GM19238 (cell line): ENCODE measurements at regions not wholly inside any gene's neighbourhood (a gene's known extent, or its start where the extent isn't known, plus 50 kb on each side); places are given as distances from the start of the nearest gene placed in this dataset.
"Not testable (repeated sequence)": the region's sequence is repeated elsewhere in the genome, so short reads cannot be mapped to it uniquely, and the experiment has no call there.

Experiments
- DNase-seq: peaks from one replicate; pipeline ENCODE4 v3.0.0; 2011; ENCODE audit warnings: low spot score; ENCODE audit not compliant: insufficient read length

DNA sequence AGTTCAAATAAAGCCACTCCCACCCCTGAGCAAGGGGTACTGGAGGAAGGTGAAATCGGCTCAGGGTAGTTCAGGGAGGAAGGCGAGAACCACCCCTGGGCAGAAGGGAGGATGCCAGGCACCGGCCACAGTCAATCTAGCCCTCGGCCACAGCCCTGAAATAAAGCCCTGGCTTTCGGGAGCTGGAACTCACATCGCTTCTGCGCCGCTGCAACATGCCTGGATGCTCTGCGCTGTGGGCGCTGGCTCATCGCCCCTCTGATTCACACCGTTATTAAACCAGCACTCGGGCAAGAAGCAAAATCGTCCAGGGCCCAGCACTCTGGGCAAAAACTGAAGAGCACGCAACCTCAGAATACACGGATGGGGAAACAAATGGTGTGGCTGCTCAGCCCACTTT is 136.9 kb upstream of the RREB1 start:
- DNase-seq, result no peak

DNA sequence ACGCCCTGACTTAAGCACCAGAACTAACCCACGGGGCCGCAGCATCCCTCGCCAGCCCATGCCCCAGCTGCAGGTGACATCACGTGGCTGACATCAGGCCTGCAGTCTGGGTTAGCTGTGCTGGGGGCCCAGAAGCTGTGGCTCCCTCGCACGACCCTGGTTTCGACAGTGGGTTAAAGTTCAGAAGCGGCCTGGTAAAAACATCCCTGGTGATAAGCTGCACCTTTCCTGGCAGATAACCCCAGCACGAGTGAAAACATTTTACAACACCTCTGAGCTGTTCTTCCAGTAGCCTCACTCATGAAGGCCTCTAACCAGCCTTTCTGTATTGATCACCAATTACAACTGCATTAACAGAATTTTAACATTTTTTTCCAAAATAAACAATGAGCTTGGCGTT is 136.4 kb upstream of the RREB1 start:
- no peak for DNase-seq

DNA sequence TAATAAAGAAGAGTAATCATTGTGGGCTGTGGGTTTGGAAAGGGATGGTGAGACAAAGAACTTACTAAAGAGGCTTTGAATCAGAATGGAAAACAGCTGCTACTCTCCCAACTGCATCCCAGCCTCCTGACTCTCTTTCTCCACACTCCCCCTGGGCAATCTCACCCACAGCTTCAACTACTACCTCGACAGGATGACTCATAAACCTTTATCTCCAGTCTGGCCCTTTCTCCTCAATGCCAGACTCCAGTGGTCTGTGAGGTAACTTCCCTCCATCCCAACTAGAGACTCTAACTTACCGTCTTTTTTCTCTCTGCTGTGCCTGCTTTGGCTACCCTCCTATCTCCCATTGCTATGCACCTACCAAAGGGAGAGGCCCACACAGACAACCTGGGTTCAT is 135.3 kb upstream of the RREB1 start:
- DNase-seq, result no peak

DNA sequence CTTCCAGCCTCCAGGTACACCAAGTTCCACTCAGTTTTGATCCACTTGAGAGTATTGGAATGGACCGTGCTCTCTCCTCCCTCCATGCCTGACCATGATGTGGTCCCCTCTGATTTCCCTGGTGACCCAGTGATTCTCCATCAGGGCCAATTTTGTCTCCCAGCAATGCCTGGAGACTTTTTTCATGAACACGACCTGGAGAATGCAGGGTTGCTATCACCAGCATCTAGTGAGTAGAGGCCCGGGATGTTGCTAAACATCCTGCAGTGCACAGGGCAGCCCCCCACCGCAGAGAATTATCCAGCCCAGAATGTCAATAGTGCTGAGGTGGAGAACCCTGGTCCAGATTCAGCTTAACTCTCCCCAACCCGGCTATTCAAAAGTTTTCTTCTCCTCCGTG is 134.0 kb upstream of the RREB1 start:
- DNase-seq, result no peak

DNA sequence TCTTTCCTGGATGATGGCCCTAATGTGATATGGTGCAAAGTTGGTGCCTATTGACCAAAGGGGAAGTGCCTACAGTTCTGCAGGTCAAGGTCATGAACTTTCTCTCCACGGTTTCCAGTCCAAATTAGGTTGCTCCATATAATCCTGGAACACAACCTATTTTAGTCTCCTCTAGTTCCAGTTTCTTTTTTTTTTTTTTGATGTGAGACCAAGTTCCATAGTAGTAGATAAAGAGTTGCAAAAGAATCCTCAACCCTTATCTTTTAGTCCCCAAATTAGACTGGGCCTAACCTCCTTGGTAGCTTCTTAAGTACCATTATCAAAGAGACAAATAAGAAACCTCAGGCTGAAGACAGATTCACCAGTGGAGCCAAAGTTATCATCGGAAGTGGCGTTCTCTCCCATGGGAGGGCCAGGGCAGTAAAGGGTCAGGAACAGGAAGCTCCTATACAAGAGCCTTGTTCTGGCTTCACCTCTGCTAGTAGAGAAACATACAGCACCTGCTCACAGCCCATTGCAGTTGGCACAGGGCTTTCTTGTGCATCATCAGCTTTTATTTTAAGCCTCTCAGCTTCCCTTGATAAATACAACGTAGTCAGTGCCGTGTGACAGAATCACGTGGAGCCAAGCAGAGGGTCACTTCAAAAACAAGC is 132.2 kb upstream of the RREB1 start:
- DNase-seq, result no peak

DNA sequence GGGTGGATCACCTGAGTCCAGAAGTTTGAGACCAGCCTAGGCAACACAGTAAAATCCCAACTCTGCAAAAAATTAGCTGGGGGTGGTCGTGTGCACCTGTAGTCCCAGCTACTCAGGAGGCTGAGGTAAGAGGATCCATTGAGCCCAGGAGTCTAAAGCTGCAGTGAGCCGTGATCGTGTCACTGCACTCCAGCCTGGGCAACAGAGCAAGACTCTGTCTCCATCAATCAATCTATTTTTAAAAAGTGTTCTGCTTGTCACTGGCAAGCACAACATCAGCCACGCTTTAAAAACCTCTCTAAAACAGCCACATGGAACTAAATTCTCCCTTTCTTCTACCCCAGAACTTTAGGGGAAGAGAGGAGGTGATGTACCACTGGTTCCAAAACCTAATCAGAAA is 131.6 kb upstream of the RREB1 start:
- DNase-seq, result no peak

DNA sequence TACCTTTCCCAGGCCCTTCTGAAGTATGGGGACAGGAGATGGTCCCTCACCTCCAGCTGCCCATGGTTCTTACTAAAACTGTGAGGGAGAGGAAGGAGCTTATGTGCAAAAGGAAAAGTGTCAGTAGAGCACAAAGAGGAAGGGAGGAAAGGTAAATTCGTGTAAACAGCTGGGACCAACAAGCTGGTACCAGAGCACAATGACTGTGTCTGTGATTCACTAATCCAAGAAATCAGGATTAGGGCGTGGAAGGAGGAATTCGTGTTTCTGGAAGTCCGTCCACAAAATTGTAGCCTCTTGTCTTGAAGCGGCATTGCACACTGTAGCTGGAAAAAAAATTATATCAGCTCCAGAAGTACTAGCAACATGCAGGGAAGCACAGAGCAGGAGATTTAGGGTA is 129.0 kb upstream of the RREB1 start:
- DNase-seq, result no peak

DNA sequence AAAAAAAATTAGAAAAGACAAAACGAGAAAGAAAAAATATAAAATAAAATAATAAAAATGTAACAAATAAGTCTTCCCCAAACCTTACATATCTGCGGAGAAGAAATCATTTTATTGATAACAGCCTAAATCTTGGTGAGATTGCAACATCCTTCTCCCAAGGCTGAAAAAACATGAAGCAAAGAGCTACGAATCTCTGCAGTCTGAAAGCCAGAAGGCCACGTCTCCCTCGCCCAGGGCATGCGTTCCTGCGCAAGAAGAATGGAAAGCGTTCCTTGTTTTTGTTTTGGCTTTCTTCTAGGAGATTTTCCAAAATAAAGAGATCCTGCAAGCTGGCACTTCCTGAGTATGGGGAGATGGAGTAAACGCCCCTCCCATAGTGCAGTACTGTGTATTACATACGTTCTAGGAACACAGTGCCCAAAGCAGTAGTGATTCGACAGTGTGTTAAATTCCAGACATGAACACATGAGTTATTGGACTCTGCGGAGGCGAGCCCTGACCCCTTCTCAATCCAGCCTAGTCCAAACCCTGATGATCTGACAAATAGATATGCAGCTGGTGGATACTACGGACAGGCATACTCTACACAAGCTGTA is 126.7 kb upstream of the RREB1 start:
- no peak for DNase-seq

DNA sequence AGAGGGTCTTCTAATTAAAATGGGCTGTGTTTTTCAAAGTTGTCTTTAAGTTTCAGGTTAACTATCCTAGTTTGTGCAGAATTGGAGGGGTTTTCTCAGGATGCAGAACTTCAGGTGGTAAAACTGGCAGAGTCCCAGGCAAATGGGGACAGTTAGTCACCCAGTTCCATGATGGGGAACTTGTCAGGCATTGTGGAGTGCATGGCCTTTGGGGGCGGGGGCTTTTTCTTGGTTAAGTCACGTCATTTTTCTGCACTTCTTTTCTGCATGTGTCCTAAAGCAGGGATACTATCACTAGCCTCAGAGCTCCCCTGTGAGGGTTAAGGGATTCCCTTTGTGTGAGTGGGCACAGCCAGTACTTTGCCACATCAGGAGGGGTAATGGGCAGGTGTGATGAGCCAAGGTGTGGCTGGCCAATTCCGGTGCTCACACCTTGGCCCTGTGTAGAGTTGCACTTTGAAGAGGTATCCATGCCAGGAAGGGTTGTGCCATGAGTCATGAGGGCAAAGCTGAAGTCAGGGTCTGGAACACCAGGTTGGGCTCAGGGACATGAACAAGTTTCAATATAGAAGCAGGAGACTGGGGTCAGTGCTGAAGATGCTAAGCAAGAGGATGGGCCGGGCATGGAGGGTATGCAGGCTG is 126.0 kb upstream of the RREB1 start:
- no peak for DNase-seq

DNA sequence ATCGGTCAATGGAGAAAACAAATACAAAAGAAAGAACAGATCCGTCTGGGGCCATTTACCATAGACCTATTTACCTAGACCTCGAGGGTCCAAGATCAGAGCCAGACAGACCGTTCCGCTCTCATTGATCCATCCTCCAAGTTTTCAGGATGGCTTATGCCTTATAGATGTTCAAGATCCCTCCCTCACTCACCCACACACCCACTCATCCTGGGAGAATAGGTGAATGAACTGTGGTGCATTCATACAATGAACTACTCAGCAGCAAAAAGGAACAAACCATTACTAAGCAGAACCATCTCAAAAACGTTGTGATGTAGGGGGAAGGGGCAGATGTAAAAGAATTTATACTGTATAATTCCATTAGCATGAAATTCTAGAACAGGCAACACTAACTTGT is 125.1 kb upstream of the RREB1 start:
- no peak for DNase-seq

DNA sequence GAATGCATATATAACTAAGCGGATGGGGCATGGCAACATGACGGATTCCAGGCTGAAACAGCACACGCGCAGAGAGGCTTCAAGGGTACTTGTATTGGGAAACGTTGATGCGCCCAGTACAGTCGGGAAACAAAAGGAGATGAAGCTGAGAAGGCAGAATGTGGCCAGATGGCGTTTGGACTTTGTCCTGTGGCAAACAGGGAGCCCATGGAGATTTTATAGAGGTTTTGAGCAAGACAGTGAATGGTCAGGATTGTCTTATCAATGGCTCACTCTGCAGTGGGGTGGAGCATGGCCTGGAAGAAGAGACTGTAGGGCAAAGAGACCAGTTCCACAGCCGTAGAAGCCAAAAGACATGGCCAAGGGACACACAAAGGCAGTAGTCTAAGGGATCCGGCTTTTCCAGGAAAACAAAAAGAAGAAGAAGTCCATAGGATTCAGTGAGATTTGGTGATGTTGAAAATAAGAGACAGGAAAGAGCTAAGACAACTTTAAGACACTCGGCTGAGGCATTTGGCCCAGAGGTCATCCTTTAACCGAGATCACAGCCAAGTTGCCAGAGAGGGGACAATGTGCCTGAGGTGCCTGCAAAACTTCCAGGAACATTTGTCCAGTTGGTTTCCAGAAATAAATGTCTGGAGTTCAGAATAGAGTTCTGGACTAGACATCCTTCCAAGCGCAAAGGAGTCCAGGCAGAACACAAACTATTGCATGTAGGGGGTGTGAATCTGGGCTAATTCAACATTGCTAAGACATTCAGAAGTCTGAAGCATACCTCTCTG is 123.0 kb upstream of the RREB1 start:
- no peak for DNase-seq

DNA sequence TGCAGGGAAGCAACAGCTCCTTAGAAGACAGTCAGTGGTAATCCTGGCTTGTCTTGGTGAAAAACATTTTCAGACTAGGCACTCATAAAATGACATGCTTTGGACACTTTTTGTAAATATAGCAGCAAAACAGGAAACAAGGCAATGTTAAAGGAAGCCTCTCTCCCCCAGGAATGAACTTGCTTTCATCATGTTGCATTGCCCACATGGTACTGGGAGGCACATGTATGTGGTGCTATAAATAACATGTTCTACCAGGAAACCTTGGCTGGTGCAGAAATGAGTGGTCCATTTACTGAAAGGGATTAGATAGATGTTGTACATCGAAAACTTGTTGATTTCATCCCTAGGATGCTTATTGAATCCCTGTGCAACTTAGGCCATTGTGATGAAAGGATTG is 121.4 kb upstream of the RREB1 start:
- DNase-seq, result no peak

DNA sequence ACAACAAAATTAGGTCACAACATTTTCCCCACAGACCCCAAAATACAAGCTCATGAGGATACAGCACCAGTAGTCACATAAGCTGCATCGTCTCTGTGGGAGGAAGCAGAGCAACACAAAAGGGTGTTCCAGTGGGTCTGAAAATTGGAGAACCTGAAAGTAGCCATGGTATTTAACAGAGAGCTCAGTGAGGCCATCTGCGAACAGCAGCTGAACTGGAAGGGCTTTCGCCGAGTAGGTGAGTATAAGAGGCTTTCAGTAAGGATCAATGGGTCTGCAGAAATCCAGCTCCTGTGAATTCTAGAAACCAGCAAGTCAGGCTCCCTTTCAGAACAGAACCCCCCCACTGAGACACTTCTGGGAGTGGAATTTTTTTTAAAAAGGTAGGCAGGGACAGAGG is 120.0 kb upstream of the RREB1 start:
- no peak for DNase-seq

DNA sequence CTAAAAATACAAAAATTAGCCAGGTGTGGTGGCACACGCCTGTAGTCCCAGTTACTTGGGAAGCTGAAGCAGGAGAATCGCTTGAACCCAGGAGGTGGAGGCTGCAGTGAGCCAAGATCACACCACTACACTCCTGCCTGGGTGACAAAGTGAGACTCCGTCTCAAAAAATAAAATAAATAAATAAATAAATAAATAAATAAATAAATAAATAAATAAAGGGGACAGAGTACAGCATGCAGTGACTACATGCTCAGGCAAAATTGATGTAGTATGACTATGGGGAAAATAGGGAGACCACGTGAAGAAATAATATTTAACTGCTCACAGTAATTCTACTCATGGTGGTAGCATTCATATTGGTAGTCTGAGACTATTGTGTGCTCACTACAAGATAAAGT is 117.7 kb upstream of the RREB1 start:
- not testable (repeated sequence) for DNase-seq

DNA sequence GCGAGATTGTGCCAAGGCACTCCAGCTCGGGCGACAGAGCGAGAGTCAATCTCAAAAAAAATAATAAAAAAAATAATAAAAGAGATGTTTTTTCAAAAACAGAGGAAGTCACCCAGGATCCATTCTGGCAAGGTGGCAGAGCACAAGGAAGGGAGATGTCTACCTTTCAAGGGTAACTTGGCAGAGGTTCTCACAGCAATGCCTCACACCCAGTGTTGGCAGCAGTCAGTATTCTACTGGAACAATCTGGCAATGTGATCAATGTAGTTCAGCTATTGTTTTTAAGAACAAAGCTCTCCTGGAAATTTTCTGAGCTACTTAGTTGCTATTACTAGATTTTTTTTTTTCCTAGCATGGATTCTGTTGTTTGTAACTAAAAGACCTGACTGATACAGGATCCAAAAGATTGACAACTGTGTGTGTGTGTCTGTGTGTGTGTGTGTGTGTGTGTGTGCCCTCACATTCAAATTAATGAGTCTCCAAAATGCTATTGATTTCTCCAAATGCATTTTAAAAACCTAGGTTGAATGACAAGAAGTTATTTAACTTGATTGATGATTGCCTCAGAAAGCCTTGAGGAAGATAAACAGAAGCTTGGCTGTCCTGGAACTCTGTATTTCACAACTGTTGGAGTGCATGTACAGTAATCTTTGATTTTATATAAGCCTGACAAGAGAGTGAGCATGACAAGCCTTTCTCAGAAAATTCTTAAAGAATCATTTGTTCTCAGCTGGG is 114.1 kb upstream of the RREB1 start:
- DNase-seq, result no peak

DNA sequence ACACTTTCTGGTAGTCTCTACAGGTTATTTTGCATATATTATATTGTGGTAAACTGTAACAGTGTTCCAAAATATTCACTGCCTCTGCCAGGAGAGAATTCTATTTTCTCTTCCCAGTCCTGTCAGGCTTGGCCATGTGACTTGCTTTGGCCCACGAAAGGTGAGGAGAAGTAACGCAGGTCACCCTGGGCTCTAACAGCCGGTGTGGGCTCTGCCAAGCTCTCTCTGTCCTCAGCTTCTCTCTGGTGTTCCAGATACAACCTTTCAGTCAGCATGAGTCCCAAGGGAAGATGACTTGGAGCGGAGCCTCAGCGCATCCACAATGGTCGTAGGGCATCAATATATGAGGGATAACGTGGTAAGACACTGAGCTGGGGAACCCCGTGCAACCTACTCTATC is 113.0 kb upstream of the RREB1 start:
- DNase-seq, result no peak

DNA sequence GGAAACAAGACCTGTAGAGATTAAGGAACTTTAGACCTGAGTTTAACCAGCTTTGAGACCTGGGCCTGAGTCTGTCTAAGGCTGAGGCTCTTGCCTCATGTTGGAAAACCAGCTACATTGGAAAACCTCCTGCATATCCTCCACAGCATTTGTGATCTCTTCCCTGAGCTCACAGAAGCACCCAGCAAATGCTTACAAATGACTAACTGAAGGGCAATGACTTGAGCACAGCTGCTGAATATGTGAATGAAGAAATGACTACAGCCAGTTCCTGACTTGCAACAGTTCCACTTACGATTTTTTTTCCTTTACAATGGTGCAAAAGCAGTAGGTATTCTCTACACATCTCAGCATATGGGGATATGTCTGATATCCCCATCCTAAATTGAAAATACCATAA is 112.4 kb upstream of the RREB1 start:
- DNase-seq, result no peak

DNA sequence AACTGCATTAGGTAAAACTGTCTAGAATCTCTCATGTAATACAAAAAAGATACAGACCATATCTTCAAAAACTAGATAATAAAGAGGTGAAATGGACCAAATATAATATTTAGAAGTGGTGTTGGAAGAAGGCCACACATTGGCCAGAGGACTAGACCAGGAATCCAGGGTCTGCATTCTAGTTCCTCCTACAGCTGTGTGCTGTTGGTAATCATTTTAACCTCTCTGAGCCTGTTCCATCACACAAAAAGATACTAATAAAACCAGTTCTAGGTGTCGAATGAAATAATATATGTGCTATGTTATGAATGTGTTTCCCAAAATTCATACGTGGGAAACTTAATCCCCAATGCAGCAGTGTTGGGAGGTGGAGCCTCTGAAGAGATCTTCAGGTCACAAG is 111.6 kb upstream of the RREB1 start:
- no peak for DNase-seq

DNA sequence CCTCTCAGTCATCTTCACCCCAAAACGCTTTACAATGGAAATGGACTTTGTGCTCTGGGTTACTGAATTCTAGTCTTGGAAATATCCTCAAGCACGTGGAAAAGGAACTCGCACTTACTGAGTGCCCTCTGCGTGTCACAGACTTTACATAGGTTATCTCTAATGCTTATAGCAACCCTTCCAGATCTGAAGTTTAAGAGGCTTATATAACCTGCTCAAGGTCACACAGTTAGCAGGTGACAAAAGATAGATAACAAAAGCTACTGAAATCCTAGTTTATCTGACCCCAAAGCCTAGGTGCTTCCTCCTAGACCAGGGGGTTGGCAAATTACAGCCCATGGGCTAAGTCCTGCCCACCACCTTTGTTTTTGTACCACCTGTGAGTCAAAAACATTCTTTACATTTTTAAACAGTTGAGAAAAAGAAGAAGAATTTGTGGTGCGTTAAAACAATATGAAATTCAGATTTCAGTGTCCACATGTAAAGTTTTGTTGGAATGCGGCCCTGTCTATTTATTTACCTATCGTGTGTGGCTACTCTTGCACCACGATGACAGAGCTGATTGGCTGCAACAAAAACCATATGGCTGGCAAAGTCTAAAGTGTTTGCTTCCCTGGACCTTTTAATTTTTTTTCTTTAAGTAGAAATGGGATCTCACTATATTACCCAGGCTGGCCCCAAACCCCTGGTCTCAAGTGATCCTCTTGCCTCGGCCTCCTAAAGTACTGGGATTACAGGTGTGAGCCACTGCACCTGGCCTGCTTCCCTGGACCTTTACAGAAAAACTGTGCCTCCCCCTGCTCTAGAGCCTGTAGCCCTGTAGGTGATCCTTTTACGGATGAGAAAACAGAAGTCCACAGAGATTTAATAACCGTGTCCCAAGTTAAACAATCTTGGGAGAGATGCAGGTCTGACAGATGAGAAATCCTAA is 110.2 kb upstream of the RREB1 start:
- DNase-seq, result no peak

DNA sequence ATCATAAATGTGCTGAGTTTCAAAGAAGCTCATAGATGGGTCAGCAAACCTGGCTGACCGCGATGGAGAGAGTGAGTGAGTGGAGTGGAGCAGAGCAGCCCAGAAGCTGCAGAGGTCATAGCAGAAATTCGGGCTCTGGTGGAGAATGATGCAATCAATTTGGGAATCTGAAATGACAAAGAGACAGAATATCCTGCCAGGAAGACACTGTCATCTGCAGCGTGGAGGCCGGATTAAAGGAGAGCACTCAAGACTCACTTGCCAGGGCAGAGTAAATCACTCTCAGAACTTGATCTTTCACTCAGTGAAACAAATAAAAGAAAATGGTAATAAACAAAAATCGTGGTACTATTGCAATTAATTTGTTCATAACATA is 109.6 kb upstream of the RREB1 start:
- DNase-seq, result no peak
